Naive thymus-derived CD4-positive, alpha-beta T cell (primary cell): ENCODE measurements at regions not wholly inside any gene's neighbourhood (a gene's known extent, or its start where the extent isn't known, plus 50 kb on each side); places are given as distances from the start of the nearest gene placed in this dataset.

Experiments
- ATAC-seq: fragments of 150-1000 bp; cut with Tn5 transposase; 2 replicates; pipeline ENCODE4 v1.10.0; 2021; ENCODE audit warnings: mild to moderate bottlenecking, moderate library complexity
- CTCF ChIA-PET: fragments of 350-600 bp; sonication (Branson Sonifier 250); formaldehyde crosslinking; loops from one replicate; lab custom pipeline; 2021; ENCODE audit warnings: antibody characterized with exemption; lab: Charles Lee
- POLR2A ChIA-PET: fragments of 350-600 bp; sonication (Branson Sonifier 250); formaldehyde crosslinking; loops from one replicate; lab custom pipeline; 2021; ENCODE audit warnings: antibody characterized with exemption, inconsistent platforms; lab: Charles Lee
- DNase-seq, 9 donors: peaks; one replicate each; pipeline versions ENCODE4 v3.0.0 to v3.0.0-alpha.2; 2020 to 2022; ENCODE audit warnings: mixed read lengths in 1 of 9
- H3K27ac ChIP-seq: one replicate; pipeline ENCODE4 v1.7.0; 2013; ENCODE audit warnings: mild to moderate bottlenecking, low read depth, low read length, moderate library complexity
- H3K27me3 ChIP-seq, 2 donors: one replicate each; pipeline ENCODE4 v1.7.0; 2013; ENCODE audit warnings: low read length in 2 of 2, mild to moderate bottlenecking in 2 of 2, moderate library complexity in 2 of 2; ENCODE audit not compliant: control insufficient read depth in 2 of 2, insufficient read depth in 2 of 2
- H3K36me3 ChIP-seq, 3 experiments: 1 replicate in 2 of 3; 2 replicates in 1 of 3; pipeline ENCODE4 v1.7.0; 2013; ENCODE audit warnings: low read length in 3 of 3, mild to moderate bottlenecking in 3 of 3, moderate library complexity in 1 of 3; ENCODE audit not compliant: insufficient read depth in 3 of 3, control insufficient read depth in 2 of 3
- H3K4me1 ChIP-seq, 2 donors: one replicate each; pipeline ENCODE4 v1.7.0; 2013; ENCODE audit warnings: low read length in 2 of 2, mild to moderate bottlenecking in 2 of 2, moderate library complexity in 1 of 2; ENCODE audit not compliant: control insufficient read depth in 2 of 2, insufficient read depth in 2 of 2
- H3K4me3 ChIP-seq: 2 replicates; pipeline ENCODE4 v1.7.0; 2013; ENCODE audit warnings: mild to moderate bottlenecking, low read length
- H3K9me3 ChIP-seq, 3 experiments: 1 replicate in 2 of 3; 2 replicates in 1 of 3; pipeline ENCODE4 v1.7.0; 2013; ENCODE audit warnings: low read length in 3 of 3; ENCODE audit not compliant: control insufficient read depth in 2 of 3
- H3K27ac Mint-ChIP-seq, 9 donors: one replicate each; pipeline ENCODE4 v1.8.0; 2020 to 2022; ENCODE audit warnings: mixed read lengths in 9 of 9, mild to moderate bottlenecking in 8 of 9, moderate library complexity in 5 of 9, inconsistent platforms in 2 of 9
- H3K27me3 Mint-ChIP-seq, 5 donors: one replicate each; pipeline ENCODE4 v1.8.0; 2021 to 2022; ENCODE audit warnings: mixed read lengths in 5 of 5, mild to moderate bottlenecking in 1 of 5
- H3K36me3 Mint-ChIP-seq, 5 donors: one replicate each; pipeline ENCODE4 v1.8.0; 2020 to 2022; ENCODE audit warnings: mixed read lengths in 5 of 5, mild to moderate bottlenecking in 3 of 5, inconsistent platforms in 1 of 5
- H3K4me1 Mint-ChIP-seq, 7 donors: one replicate each; pipeline ENCODE4 v1.8.0; 2020 to 2022; ENCODE audit warnings: mixed read lengths in 7 of 7, mild to moderate bottlenecking in 3 of 7, inconsistent platforms in 1 of 7
- H3K4me3 Mint-ChIP-seq, 10 donors: one replicate each; pipeline ENCODE4 v1.8.0; 2020 to 2022; ENCODE audit warnings: mild to moderate bottlenecking in 10 of 10, mixed read lengths in 10 of 10, moderate library complexity in 6 of 10, inconsistent platforms in 2 of 10
- H3K9me3 Mint-ChIP-seq, 11 donors: one replicate each; pipeline ENCODE4 v1.8.0; 2020 to 2022; ENCODE audit warnings: mixed read lengths in 11 of 11, mild to moderate bottlenecking in 4 of 11, inconsistent platforms in 1 of 11, moderate library complexity in 1 of 11
- intact Hi-C, 2 donors: fragments of 100-400 bp; cut with micrococcal nuclease; formaldehyde crosslinking; loops; one replicate each; pipeline ENCODE4 v1.15.1; 2023

DNA sequence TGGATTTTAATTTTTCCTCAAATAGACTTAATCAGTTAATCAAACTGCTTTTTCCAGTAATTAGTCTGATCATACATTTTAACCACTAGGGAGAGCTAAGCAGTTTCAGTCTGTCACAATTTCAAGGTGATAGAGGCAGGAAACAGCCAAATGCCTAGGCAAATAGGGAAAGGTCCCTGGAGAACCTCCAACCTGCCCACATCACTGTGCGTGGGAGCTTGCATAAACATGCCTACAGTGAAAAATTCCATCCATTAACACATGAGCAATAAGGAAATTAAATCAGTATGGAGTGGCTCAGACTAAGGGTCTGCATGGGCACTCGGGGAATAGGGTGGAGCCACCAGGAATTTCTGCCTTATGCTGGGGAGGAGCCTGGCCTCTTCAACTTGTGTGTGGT is 74.6 kb downstream of the AASDHPPT start:
- no peak overlapping the region for H3K4me3 Mint-ChIP-seq
- intact Hi-C loops: no loop called here
- no peak overlapping the region for H3K4me3 ChIP-seq
- H3K4me1 Mint-ChIP-seq: peaks cover 0 to 2% (median 0%) of the 10 kb centered on the region in 7 donors
- no peaks in the 10 kb centered on the region for H3K4me1 ChIP-seq
- ATAC-seq (no peak), DNase-seq (no peak)
- CTCF ChIA-PET: no interaction called here
- peaks cover 0 to 4% (median 0%) of the 10 kb centered on the region in 3 experiments for H3K9me3 ChIP-seq
- H3K36me3 Mint-ChIP-seq: no peaks in the 10 kb centered on the region
- H3K27ac Mint-ChIP-seq: no peak overlapping the region
- H3K27ac ChIP-seq: no peak overlapping the region
- no peaks in the 10 kb centered on the region for H3K36me3 ChIP-seq
- H3K9me3 Mint-ChIP-seq: peaks cover 0 to 9% (median 2%) of the 10 kb centered on the region in 11 donors
- H3K27me3 Mint-ChIP-seq: peaks cover 0 to 42% (median 15%) of the 10 kb centered on the region in 5 donors
- POLR2A ChIA-PET: interaction anchor here (0.6 kb wide), 1 partner anchor 133 kb away, joined by 3 read pairs; no protein-coding TSS in a partner anchor
- peaks cover 0 to 3% of the 10 kb centered on the region in 2 donors for H3K27me3 ChIP-seq

DNA sequence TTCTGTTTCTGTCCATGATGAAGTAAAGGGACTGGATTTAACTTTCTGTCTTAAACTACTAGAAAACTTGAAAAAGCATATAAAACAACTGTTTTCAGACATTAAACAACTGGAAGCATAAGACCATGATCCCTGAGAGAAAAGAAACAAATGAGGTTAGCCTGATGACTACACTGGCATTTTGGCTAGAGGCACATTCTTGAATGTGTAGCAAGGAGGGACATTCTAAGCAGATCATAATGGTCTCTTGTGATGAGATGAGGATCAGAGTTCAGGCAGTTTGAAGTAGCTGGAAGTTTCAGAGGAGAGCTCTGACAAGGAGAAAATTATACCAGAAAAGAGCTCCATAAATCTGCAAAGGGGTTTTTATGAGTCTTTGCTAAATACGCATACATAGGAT is 75.4 kb downstream of the AASDHPPT start:
- ATAC-seq: no peak
- ChIA-PET CTCF (no interaction called here), POLR2A (no interaction called here)
- Mint-ChIP-seq H3K4me3 (no peak overlapping the region), H3K4me1 (peaks cover 0 to 2% (median 0%) of the 10 kb centered on the region in 7 donors), H3K27me3 (peaks cover 0 to 45% (median 15%) of the 10 kb centered on the region in 5 donors), H3K9me3 (peaks cover 0 to 4% (median 0%) of the 10 kb centered on the region in 11 donors), H3K27ac (no peak overlapping the region), H3K36me3 (no peaks in the 10 kb centered on the region)
- H3K36me3 ChIP-seq: no peaks in the 10 kb centered on the region
- H3K9me3 ChIP-seq: no peaks in the 10 kb centered on the region
- no peak overlapping the region for H3K27ac ChIP-seq
- H3K27me3 ChIP-seq: peaks cover 0 to 3% of the 10 kb centered on the region in 2 donors
- no peak overlapping the region for H3K4me3 ChIP-seq
- H3K4me1 ChIP-seq: no peaks in the 10 kb centered on the region
- DNase-seq: no peak
- intact Hi-C loops: no loop called here

DNA sequence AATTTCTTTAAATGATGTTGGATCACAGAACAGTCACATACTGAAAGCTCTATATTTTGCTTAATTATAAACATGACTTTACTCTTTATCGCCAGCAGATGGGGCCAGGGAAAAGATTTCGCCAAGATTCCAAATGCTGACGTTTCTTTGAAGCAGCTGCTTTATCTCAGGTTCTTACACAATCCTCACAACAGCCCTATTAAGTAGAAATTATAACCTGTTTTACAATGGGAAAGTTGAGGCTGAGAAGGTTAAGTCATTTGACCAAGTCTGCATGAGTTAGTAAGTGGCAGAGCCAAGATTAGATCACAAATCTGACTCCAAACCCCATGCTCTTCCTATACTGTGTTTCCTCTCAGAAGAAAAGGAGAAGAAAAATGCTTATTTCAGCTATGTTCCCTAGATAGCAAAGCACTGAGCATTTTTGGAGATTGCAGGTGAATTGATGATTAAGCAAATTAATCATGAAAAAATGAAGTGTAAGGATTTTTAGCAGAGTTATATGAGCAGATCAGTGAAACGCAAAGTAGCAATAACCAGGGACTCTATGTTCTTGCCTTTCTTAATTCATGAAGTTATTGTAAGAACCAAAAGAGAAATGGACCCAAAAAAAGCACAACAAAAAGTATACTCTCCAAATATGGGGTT is 79.0 kb downstream of the AASDHPPT start:
- no peak for DNase-seq
- Histone ChIP-seq H3K27me3 (peaks cover 0 to 3% of the 10 kb centered on the region in 2 donors), H3K27ac (no peak overlapping the region), H3K4me3 (no peak overlapping the region), H3K4me1 (no peaks in the 10 kb centered on the region), H3K9me3 (no peaks in the 10 kb centered on the region), H3K36me3 (no peaks in the 10 kb centered on the region)
- ATAC-seq: no peak
- H3K4me1 Mint-ChIP-seq: peaks cover 0 to 2% (median 0%) of the 10 kb centered on the region in 7 donors
- H3K4me3 Mint-ChIP-seq: no peak overlapping the region
- no peak overlapping the region for H3K27ac Mint-ChIP-seq
- peaks cover 0 to 25% (median 17%) of the 10 kb centered on the region in 5 donors for H3K27me3 Mint-ChIP-seq
- ChIA-PET POLR2A (no interaction called here), CTCF (interaction anchor here (0.9 kb wide), 1 partner anchor 1533 kb away, joined by 4 read pairs; no protein-coding TSS in a partner anchor)
- peaks cover 0 to 2% (median 0%) of the 10 kb centered on the region in 11 donors for H3K9me3 Mint-ChIP-seq
- intact Hi-C loops: no loop called here
- H3K36me3 Mint-ChIP-seq: no peaks in the 10 kb centered on the region

DNA sequence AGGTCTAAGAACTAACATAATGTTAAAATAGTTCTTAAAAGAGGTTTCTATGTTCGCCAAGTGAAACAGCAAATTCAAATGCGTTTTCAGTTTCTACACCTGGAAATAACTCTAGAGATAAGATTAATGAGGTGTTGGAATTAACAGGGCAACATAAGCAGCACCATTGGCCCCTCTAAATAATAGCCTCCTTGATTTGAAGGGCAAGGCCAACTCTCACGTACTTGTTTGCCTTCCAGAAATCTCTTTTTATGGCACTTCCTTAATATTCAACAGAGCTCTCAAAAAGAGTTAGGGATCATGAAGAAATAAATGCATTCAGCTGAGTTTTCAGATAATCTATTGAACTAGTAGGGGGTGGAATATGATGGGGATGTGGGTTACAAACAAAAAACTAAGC is 80.9 kb downstream of the AASDHPPT start:
- Mint-ChIP-seq H3K27ac (no peak overlapping the region), H3K9me3 (peaks cover 0 to 2% (median 0%) of the 10 kb centered on the region in 11 donors), H3K36me3 (no peaks in the 10 kb centered on the region), H3K4me1 (peaks cover 0 to 2% (median 0%) of the 10 kb centered on the region in 7 donors), H3K4me3 (no peak overlapping the region), H3K27me3 (peaks cover 0 to 19% (median 14%) of the 10 kb centered on the region in 5 donors)
- POLR2A ChIA-PET: no interaction called here
- no peak overlapping the region for H3K27ac ChIP-seq
- CTCF ChIA-PET: no interaction called here
- no peak overlapping the region for H3K4me3 ChIP-seq
- DNase-seq (no peak), ATAC-seq (no peak)
- H3K36me3 ChIP-seq: no peaks in the 10 kb centered on the region
- peaks cover 0 to 3% of the 10 kb centered on the region in 2 donors for H3K27me3 ChIP-seq
- no peaks in the 10 kb centered on the region for H3K4me1 ChIP-seq
- intact Hi-C loops: no loop called here
- H3K9me3 ChIP-seq: no peaks in the 10 kb centered on the region

DNA sequence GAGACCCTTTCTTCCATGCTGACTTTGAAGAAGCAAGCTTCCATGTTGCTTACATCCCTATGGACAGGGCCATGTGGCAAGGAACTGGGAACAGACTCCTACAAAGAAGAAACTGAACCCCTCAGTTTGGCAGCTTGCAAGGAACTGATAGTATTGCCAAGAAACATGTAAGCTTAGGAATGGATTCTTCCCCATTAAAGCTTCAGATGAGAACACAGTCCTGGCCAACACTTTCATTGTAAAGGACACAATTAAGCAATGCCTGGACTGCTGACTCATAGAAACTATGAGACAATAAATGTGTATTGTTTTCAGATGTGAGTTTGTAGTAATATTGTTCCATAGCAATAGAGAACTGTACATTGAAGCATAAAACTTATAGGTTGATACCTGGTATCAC is 82.4 kb downstream of the AASDHPPT start:
- CTCF ChIA-PET: no interaction called here
- Histone ChIP-seq H3K36me3 (no peaks in the 10 kb centered on the region), H3K4me3 (no peak overlapping the region), H3K27ac (no peak overlapping the region), H3K9me3 (no peaks in the 10 kb centered on the region), H3K27me3 (peaks cover 0 to 3% of the 10 kb centered on the region in 2 donors), H3K4me1 (no peaks in the 10 kb centered on the region)
- intact Hi-C loops: no loop called here
- H3K9me3 Mint-ChIP-seq: peaks cover 0 to 4% (median 0%) of the 10 kb centered on the region in 11 donors
- H3K27ac Mint-ChIP-seq: no peak overlapping the region
- DNase-seq (no peak), ATAC-seq (no peak)
- no peak overlapping the region for H3K4me3 Mint-ChIP-seq
- H3K36me3 Mint-ChIP-seq: no peaks in the 10 kb centered on the region
- peaks cover 0 to 2% (median 0%) of the 10 kb centered on the region in 7 donors for H3K4me1 Mint-ChIP-seq
- POLR2A ChIA-PET: no interaction called here
- H3K27me3 Mint-ChIP-seq: peaks cover 0 to 11% (median 8%) of the 10 kb centered on the region in 5 donors

DNA sequence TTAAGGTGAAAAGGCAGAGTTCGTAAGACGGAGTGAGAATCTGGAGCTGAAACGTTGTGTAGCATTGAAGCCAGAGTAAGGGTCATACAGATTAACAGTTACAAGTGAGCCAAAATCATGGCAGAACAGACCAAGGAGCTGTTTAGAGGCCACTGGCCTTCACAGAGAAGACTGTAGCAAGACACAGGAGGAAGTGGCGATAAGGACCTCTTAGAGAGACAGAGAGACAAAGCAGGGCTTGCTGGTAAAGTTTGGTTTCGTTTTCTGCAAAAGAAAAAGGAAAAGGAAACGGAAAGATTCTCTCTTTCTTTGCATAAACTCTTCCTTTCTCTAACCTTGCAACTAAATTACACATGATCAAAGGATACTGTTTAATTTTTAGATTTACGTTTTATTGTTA is 83.0 kb downstream of the AASDHPPT start:
- no peak overlapping the region for H3K4me3 ChIP-seq
- ATAC-seq (no peak), DNase-seq (no peak)
- peaks cover 0 to 5% (median 0%) of the 10 kb centered on the region in 11 donors for H3K9me3 Mint-ChIP-seq
- H3K4me3 Mint-ChIP-seq: no peak overlapping the region
- intact Hi-C loops: no loop called here
- POLR2A ChIA-PET: no interaction called here
- H3K36me3 Mint-ChIP-seq: no peaks in the 10 kb centered on the region
- H3K27me3 Mint-ChIP-seq: peaks cover 0 to 11% (median 8%) of the 10 kb centered on the region in 5 donors
- H3K27me3 ChIP-seq: peaks cover 0 to 3% of the 10 kb centered on the region in 2 donors
- H3K4me1 ChIP-seq: no peaks in the 10 kb centered on the region
- no peaks in the 10 kb centered on the region for H3K9me3 ChIP-seq
- CTCF ChIA-PET: no interaction called here
- no peak overlapping the region for H3K27ac Mint-ChIP-seq
- H3K27ac ChIP-seq: no peak overlapping the region
- peaks cover 0 to 2% (median 0%) of the 10 kb centered on the region in 7 donors for H3K4me1 Mint-ChIP-seq
- no peaks in the 10 kb centered on the region for H3K36me3 ChIP-seq
